ENCODE measurements at regions not wholly inside any gene's neighbourhood (a gene's known extent, or its start where the extent isn't known, plus 50 kb on each side); places are given as distances from the start of the nearest gene placed in this dataset.

GRCh38 chr11:131234221-131234620, 136.2 kb upstream of the NTM start:
- no peak for DNase-seq (ENCODE audit: low read depth)

- DNase-seq (ENCODE audit: low read depth): no peak
Observed at GRCh38 chr11:131235328-131236298, 134.8 kb upstream of the NTM start.

GRCh38 chr11:131240421-131240820, 130.0 kb upstream of the NTM start:
- no peak for DNase-seq (ENCODE audit: low read depth)

GRCh38 chr11:131242476-131243000, 127.9 kb upstream of the NTM start:
- no peak for DNase-seq (ENCODE audit: low read depth)

GRCh38 chr11:131246156-131246555, 124.3 kb upstream of the NTM start:
- DNase-seq (ENCODE audit: low read depth): no peak

GRCh38 chr11:131246663-131247062, 123.8 kb upstream of the NTM start:
- DNase-seq (ENCODE audit: low read depth): no peak

GRCh38 chr11:131248588-131248987, 121.8 kb upstream of the NTM start:
- DNase-seq (ENCODE audit: low read depth): no peak

GRCh38 chr11:131253142-131253655, 117.2 kb upstream of the NTM start:
- no peak for DNase-seq (ENCODE audit: low read depth)

- DNase-seq (ENCODE audit: low read depth): no peak
Observed at GRCh38 chr11:131253656-131254151, 116.7 kb upstream of the NTM start.

- no peak for DNase-seq (ENCODE audit: low read depth)
Observed at GRCh38 chr11:131254254-131254653, 116.2 kb upstream of the NTM start.

- no peak for DNase-seq (ENCODE audit: low read depth)
Observed at GRCh38 chr11:131274233-131274632, 96.2 kb upstream of the NTM start.

- DNase-seq (ENCODE audit: low read depth): no peak
Observed at GRCh38 chr11:131275580-131275979, 94.8 kb upstream of the NTM start.

- no peak for DNase-seq (ENCODE audit: low read depth)
Observed at GRCh38 chr11:131278472-131278871, 91.9 kb upstream of the NTM start.

- no peak for DNase-seq (ENCODE audit: low read depth)
Observed at GRCh38 chr11:131279654-131280384, 90.6 kb upstream of the NTM start.

- DNase-seq (ENCODE audit: low read depth): no peak
Observed at GRCh38 chr11:131281316-131281715, 89.1 kb upstream of the NTM start.

GRCh38 chr11:131284041-131284440, 86.4 kb upstream of the NTM start:
- no peak for DNase-seq (ENCODE audit: low read depth)

GRCh38 chr11:131288521-131289091, 81.8 kb upstream of the NTM start:
- no peak for DNase-seq (ENCODE audit: low read depth)

GRCh38 chr11:131290185-131290584, 80.2 kb upstream of the NTM start:
- DNase-seq (ENCODE audit: low read depth): no peak

- DNase-seq (ENCODE audit: low read depth): no peak
Observed at GRCh38 chr11:131295986-131296385, 74.4 kb upstream of the NTM start.

GRCh38 chr11:131297441-131297840, 73.0 kb upstream of the NTM start:
- DNase-seq (ENCODE audit: low read depth): no peak

- DNase-seq (ENCODE audit: low read depth): no peak
Observed at GRCh38 chr11:131299598-131300438, 70.6 kb upstream of the NTM start.
